WTC11 (cell line): ENCODE measurements at regions not wholly inside any gene's neighbourhood (a gene's known extent, or its start where the extent isn't known, plus 50 kb on each side); places are given as distances from the start of the nearest gene placed in this dataset.

Experiments
- ARID4B ChIP-seq: sonication (generic); formaldehyde crosslinking; IDR thresholded peaks from 2 replicates; pipeline ENCODE4 v1.8.0; 2023; ENCODE audit warnings: missing genetic modification reagents, mild to moderate bottlenecking, borderline replicate concordance
- ATF1 ChIP-seq: sonication (generic); formaldehyde crosslinking; IDR thresholded peaks from 2 replicates; pipeline ENCODE4 v1.8.1; 2023; ENCODE audit warnings: mild to moderate bottlenecking, moderate library complexity, missing genetic modification reagents
- ATF6 ChIP-seq: sonication (generic); formaldehyde crosslinking; IDR thresholded peaks from 2 replicates; pipeline ENCODE4 v1.8.1; 2023; ENCODE audit warnings: mild to moderate bottlenecking, missing genetic modification reagents
- ERG ChIP-seq: fragments of 250-450 bp; sonication (Bioruptor Pico); IDR thresholded peaks from 2 replicates; pipeline ENCODE4 v1.8.0; 2021; ENCODE audit warnings: mild to moderate bottlenecking
- ESRRA ChIP-seq: sonication (generic); formaldehyde crosslinking; IDR thresholded peaks from 2 replicates; pipeline ENCODE4 v1.8.1; 2022; ENCODE audit warnings: mild to moderate bottlenecking, missing genetic modification reagents, borderline replicate concordance
- GTF2I ChIP-seq: fragments of 250-450 bp; sonication (Bioruptor Pico); conservative IDR thresholded peaks from 2 replicates; pipeline ENCODE4 v1.4.0; 2021; ENCODE audit warnings: mild to moderate bottlenecking
- HMGXB4 ChIP-seq: sonication (generic); formaldehyde crosslinking; IDR thresholded peaks from 2 replicates; pipeline ENCODE4 v1.8.1; 2023; ENCODE audit warnings: mild to moderate bottlenecking, moderate library complexity, missing genetic modification reagents
- PRDM15 ChIP-seq: sonication (generic); formaldehyde crosslinking; IDR thresholded peaks from 2 replicates; pipeline ENCODE4 v1.8.0; 2022; ENCODE audit warnings: missing genetic modification reagents
- TCF7 ChIP-seq: sonication (generic); formaldehyde crosslinking; IDR thresholded peaks from 2 replicates; pipeline ENCODE4 v1.8.0; 2022; ENCODE audit warnings: mild to moderate bottlenecking, low read depth, missing genetic modification reagents, moderate library complexity
- USF2 ChIP-seq: sonication (generic); formaldehyde crosslinking; IDR thresholded peaks from 2 replicates; pipeline ENCODE4 v1.8.1; 2023; ENCODE audit warnings: mild to moderate bottlenecking, missing genetic modification reagents, moderate library complexity
- ZBTB43 ChIP-seq: sonication (generic); formaldehyde crosslinking; IDR thresholded peaks from 2 replicates; pipeline ENCODE4 v1.8.1; 2023; ENCODE audit warnings: mild to moderate bottlenecking, missing genetic modification reagents
- ZNF121 ChIP-seq: sonication (generic); formaldehyde crosslinking; IDR thresholded peaks from 2 replicates; pipeline ENCODE4 v1.8.0; 2023; ENCODE audit warnings: missing genetic modification reagents
- ZNF317 ChIP-seq: sonication (generic); formaldehyde crosslinking; IDR thresholded peaks from 2 replicates; pipeline ENCODE4 v1.8.1; 2023; ENCODE audit warnings: low read depth, mild to moderate bottlenecking, moderate library complexity, missing genetic modification reagents, borderline replicate concordance
- ZNF416 ChIP-seq: fragments of 250-450 bp; sonication (Bioruptor Pico); IDR thresholded peaks from 2 replicates; pipeline ENCODE4 v1.9.0; 2021; ENCODE audit warnings: mild to moderate bottlenecking, inconsistent platforms
- ZNF425 ChIP-seq: fragments of 250-450 bp; sonication (Bioruptor Pico); conservative IDR thresholded peaks from 2 replicates; pipeline ENCODE4 v1.9.0; 2021; ENCODE audit warnings: mild to moderate bottlenecking
- ZNF532 ChIP-seq: fragments of 250-450 bp; sonication (Bioruptor Pico); IDR thresholded peaks from 2 replicates; pipeline ENCODE4 v1.9.0; 2021; ENCODE audit warnings: mild to moderate bottlenecking, borderline replicate concordance

- TF ChIP-seq ERG (CRISPR knock-in tag) (no peak; the same call in 1 of the 2 replicates), PRDM15 (no peak), ZNF317 (no peak), ZBTB43 (CRISPR knock-in tag) (peak; percentile 71; the same call in 1 of the 2 replicates), ZNF121 (CRISPR knock-in tag) (no peak), ZNF416 (CRISPR knock-in tag) (no peak), ATF6 (CRISPR knock-in tag) (no peak), ARID4B (CRISPR knock-in tag) (peak; percentile 98), TCF7 (CRISPR knock-in tag) (peak; percentile 88; the same call in 1 of the 2 replicates), ZNF532 (no peak), GTF2I (CRISPR knock-in tag) (no peak), ZNF425 (CRISPR knock-in tag) (no peak), ATF1 (CRISPR knock-in tag) (no peak), ESRRA (CRISPR knock-in tag) (peak; percentile 80), USF2 (0 out of 2 replicates have a peak, but pooled peaks have one; percentile 28), HMGXB4 (CRISPR knock-in tag) (no peak)
Observed at GRCh38 chr11:119493712-119494111, 70.7 kb upstream of the THY1 start (continued).
